ENCODE measurements at regions not wholly inside any gene's neighbourhood (a gene's known extent, or its start where the extent isn't known, plus 50 kb on each side); places are given as distances from the start of the nearest gene placed in this dataset.

GRCh38 chr5:58353992-58354391, 105.9 kb downstream of the PLK2 start:
- Histone ChIP-seq H3K4me3 (ENCODE audit: low read depth, low read length, poor library complexity, severe bottlenecking) (no peak overlapping the region), H3K9me2 (ENCODE audit: low read depth, low read length) (no peaks in the 10 kb centered on the region), H3K79me2 (ENCODE audit: insufficient read depth, low read length) (no peaks in the 10 kb centered on the region), H3K27ac (ENCODE audit: low read depth, low read length, poor library complexity, severe bottlenecking) (no peak overlapping the region), H3K4me1 (ENCODE audit: insufficient read depth, low read length, severe bottlenecking) (no peaks in the 10 kb centered on the region), H3K36me3 (ENCODE audit: insufficient read depth, low read length) (no peaks in the 10 kb centered on the region), H2AFZ (ENCODE audit: low read length) (no peak overlapping the region), H3K4me2 (ENCODE audit: low read length) (no peak overlapping the region), H3K9me3 (ENCODE audit: low read length) (no peaks in the 10 kb centered on the region), H3K27me3 (ENCODE audit: insufficient read depth, low read length) (no peaks in the 10 kb centered on the region), H3K9ac (ENCODE audit: low read length) (no peak overlapping the region), H3F3A (ENCODE audit: insufficient read depth, low read length) (no peaks in the 10 kb centered on the region), H4K20me1 (ENCODE audit: insufficient read depth, low read length) (no peaks in the 10 kb centered on the region)
- TF ChIP-seq EZH2 (IDR thresholded peaks at IDR 0.05; ENCODE audit: borderline replicate concordance, low read length): no peak
- no peak for TF ChIP-seq CTCF (IDR thresholded peaks at IDR 0.05; ENCODE audit: low read length)

GRCh38 chr5:58351190-58351589, 108.7 kb downstream of the PLK2 start:
- Histone ChIP-seq H3K4me2 (ENCODE audit: low read length) (no peak overlapping the region), H3K9me3 (ENCODE audit: low read length) (no peaks in the 10 kb centered on the region), H3K4me3 (ENCODE audit: low read depth, low read length, poor library complexity, severe bottlenecking) (no peak overlapping the region), H3K27ac (ENCODE audit: low read depth, low read length, poor library complexity, severe bottlenecking) (no peak overlapping the region), H2AFZ (ENCODE audit: low read length) (no peak overlapping the region), H3K4me1 (ENCODE audit: insufficient read depth, low read length, severe bottlenecking) (no peaks in the 10 kb centered on the region), H3K79me2 (ENCODE audit: insufficient read depth, low read length) (no peaks in the 10 kb centered on the region), H4K20me1 (ENCODE audit: insufficient read depth, low read length) (no peaks in the 10 kb centered on the region), H3K9ac (ENCODE audit: low read length) (no peak overlapping the region), H3K36me3 (ENCODE audit: insufficient read depth, low read length) (no peaks in the 10 kb centered on the region), H3K27me3 (ENCODE audit: insufficient read depth, low read length) (no peaks in the 10 kb centered on the region), H3F3A (ENCODE audit: insufficient read depth, low read length) (no peaks in the 10 kb centered on the region), H3K9me2 (ENCODE audit: low read depth, low read length) (no peaks in the 10 kb centered on the region)
- TF ChIP-seq CTCF (IDR thresholded peaks at IDR 0.05; ENCODE audit: low read length) (no peak), EZH2 (IDR thresholded peaks at IDR 0.05; ENCODE audit: borderline replicate concordance, low read length) (no peak)

- H4K20me1 ChIP-seq (ENCODE audit: insufficient read depth, low read length): no peaks in the 10 kb centered on the region
- TF ChIP-seq EZH2 (IDR thresholded peaks at IDR 0.05; ENCODE audit: borderline replicate concordance, low read length) (no peak), CTCF (IDR thresholded peaks at IDR 0.05; ENCODE audit: low read length) (no peak)
- H3K4me3 ChIP-seq (ENCODE audit: low read depth, low read length, poor library complexity, severe bottlenecking): no peak overlapping the region
- no peak overlapping the region for H3K9ac ChIP-seq (ENCODE audit: low read length)
- no peaks in the 10 kb centered on the region for H3K27me3 ChIP-seq (ENCODE audit: insufficient read depth, low read length)
- no peaks in the 10 kb centered on the region for H3K4me1 ChIP-seq (ENCODE audit: insufficient read depth, low read length, severe bottlenecking)
- no peak overlapping the region for H2AFZ ChIP-seq (ENCODE audit: low read length)
- no peak overlapping the region for H3K27ac ChIP-seq (ENCODE audit: low read depth, low read length, poor library complexity, severe bottlenecking)
- H3K79me2 ChIP-seq (ENCODE audit: insufficient read depth, low read length): no peaks in the 10 kb centered on the region
- H3F3A ChIP-seq (ENCODE audit: insufficient read depth, low read length): no peaks in the 10 kb centered on the region
- no peaks in the 10 kb centered on the region for H3K9me2 ChIP-seq (ENCODE audit: low read depth, low read length)
- H3K36me3 ChIP-seq (ENCODE audit: insufficient read depth, low read length): no peaks in the 10 kb centered on the region
- H3K4me2 ChIP-seq (ENCODE audit: low read length): no peak overlapping the region
- H3K9me3 ChIP-seq (ENCODE audit: low read length): no peaks in the 10 kb centered on the region
These were observed 110.7 kb downstream of the PLK2 start for GRCh38 chr5:58348996-58349728.
